Left colon (tissue), 2 donors: ENCODE measurements at regions not wholly inside any gene's neighbourhood (a gene's known extent, or its start where the extent isn't known, plus 50 kb on each side); places are given as distances from the start of the nearest gene placed in this dataset.

ENCODE experiments used
- ATAC-seq: fragments of 200-7000 bp; cut with Tn5 transposase; one replicate; pipeline ENCODE4 v1.9.1; 2020; ENCODE audit warnings: mild to moderate bottlenecking, moderate library complexity
- DNase-seq, 2 donors: peaks; one replicate each; pipeline ENCODE4 v3.0.0-alpha.2; 2020
- intact Hi-C, 2 donors: fragments of 100-400 bp; cut with DNase I in 1 of 2; cut with micrococcal nuclease in 1 of 2; formaldehyde crosslinking; loops; one replicate each; pipeline versions ENCODE4 v1.11.2 to v1.14.0; 2022; cut with DNase I, micrococcal nuclease
- donor health status: DM: no; HTN: no; CAD: no.
- donor health status: DM: yes; HTN: yes; CAD: no.

DNA sequence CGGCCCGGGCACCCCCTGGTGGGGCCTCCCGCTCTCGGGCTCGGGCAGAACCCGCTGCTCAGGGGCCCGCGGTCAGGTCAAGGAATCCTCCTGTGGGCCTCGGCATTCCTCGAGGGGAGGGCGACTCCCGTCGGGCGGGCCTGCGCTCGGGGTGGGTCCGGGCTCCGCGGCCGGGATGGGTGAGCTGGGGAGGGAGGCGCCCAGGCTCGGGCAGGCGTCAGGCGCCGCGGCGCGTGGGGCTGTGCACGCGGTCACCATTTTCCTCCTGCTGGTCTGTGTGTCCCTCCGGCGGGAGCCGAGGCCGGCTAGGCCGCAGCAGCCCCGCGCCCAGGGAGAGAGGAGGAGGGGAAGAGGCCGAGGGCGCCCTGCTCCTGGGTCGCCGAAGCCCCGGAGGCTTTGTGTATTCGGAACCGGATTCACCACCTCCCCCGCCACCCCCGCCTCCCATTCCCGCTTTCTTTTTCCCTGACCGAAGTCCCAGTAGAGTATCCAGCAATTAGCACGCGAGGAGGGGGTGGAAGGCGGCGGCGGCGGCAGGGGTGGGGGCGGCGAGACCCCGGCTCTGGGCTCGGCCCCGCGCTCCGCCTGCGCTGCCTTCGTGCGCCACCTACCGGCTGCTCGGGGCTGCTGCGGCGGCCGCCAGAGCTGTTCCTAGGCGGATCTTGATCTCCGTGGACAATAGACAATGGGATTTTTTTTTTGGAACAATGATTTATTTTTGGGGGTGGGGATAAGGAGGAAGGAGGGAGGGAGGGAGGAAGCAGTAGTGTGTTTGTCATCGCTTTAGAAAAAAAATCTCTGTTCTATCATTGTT is 99.0 kb upstream of the MAML3 start:
- intact Hi-C loops: loop anchor here (5.0 to 10.0 kb wide), 6 partner anchors 96 to 588 kb away; partner anchors contain the start of genes MAML3 (in 1 of the 2) and MGST2 (in 1 of the 2)
- peak; percentile 72 to 80 for DNase-seq
- peak; percentile 88 for ATAC-seq

DNA sequence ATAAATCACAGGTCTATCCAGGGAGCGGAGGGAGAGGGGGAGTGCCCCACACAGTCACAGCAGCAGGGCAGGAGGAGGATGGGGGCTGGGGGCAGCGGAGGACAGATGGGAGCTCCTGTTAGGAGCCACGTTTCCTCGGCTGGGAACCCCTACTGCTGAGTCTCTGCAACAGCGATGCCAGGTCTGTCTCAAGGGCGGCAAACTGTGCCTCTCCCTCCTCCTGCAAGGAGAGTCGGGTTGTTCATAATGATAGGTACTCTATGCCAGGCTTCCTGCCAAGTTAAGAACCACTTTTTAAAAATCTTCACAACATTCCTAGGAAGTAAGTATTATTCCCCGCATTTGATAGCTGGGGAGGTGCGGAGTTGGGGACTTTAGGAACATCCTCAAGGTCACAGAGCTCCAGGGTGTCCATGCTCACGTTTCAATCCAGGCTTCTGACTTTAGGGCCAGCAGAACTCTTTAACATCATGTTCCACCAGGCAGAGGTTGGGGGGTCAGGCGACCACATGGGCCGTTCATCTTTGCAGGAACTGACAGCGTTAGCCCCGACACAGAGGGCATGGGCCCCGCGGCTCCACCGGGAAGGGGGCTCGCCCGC is 98.3 kb upstream of the MAML3 start:
- intact Hi-C loops: loop anchor here (5.0 to 10.0 kb wide), 6 partner anchors 95 to 587 kb away; partner anchors contain the start of genes MAML3 (in 1 of the 2) and MGST2 (in 1 of the 2)
- ATAC-seq (peak; percentile 65), DNase-seq (peak; percentile 57 to 59)

DNA sequence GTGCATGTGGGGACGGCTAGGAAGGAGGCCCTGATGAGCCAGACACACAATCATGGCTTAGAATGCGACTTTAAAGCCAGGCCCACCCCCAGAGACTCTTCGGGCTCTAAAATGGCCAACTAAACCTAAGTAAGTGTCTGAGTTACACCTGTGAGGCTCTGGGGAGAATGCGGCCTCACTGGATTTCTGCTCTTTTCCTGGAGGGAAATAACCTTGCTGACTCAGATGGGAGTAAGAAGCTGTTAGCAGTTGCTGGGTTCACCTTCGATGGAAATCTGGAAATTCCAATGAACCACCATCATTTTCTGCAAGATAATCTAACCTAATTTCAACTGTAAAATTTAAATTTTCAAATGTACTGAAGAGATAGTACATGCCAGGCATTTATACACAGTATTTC is 97.6 kb upstream of the MAML3 start:
- no peak for ATAC-seq
- intact Hi-C loops: loop anchor here (5.0 to 10.0 kb wide), 6 partner anchors 94 to 587 kb away; partner anchors contain the start of genes MAML3 (in 1 of the 2) and MGST2 (in 1 of the 2)

DNA sequence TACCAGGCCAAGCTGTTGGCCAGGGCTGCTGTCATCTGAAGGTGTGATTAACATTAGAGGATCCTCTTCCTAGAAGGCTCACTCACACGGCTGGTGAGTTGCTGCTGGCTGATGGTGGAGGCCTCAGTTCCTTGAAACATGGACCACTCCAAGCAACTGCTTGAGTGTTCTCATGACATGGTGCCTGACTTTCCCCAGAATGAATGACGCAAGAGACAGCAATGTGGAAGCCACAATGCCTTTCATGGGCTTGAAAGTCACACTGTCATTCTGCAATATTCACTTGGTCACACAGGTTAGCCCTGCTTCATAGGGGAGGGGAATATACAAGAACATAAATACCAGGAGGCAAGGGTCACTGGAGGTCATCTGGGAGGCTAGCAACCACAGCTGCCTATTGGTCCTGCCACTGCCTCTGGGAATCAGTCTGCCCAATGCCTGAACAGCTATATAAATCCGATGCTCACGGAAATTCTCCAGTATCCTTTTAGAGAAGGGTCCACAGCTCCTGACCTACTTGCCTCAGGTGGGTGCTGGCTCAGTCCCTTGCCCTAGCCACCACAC is 97.1 kb upstream of the MAML3 start:
- DNase-seq (no peak), ATAC-seq (no peak)
- intact Hi-C loops: loop anchor here (5.0 to 10.0 kb wide), 6 partner anchors 94 to 586 kb away; partner anchors contain the start of genes MAML3 (in 1 of the 2) and MGST2 (in 1 of the 2)

More for the DNA sequence above, 97.6 kb upstream of the MAML3 start:
- no peak for DNase-seq

DNA sequence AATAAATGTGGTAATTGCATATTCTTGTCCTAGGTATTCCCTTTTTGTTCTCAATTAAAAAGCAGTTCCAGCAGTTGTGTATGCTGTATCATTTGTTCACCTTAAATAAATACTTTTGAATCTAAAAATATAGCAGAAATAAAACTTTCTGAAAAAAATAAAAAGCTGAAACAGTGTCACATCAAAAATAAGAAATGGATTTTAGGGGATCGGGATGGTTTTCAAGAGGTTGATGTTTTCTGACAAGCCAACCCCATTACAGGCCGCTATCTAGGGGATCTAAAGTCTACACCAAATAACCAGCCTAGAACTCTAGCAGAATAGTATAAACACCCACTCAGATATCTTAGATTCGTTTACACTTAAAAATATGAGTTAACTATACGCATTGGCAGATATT is 95.4 kb upstream of the MAML3 start:
- no peak for DNase-seq
- intact Hi-C loops: no loop called here
- no peak for ATAC-seq

DNA sequence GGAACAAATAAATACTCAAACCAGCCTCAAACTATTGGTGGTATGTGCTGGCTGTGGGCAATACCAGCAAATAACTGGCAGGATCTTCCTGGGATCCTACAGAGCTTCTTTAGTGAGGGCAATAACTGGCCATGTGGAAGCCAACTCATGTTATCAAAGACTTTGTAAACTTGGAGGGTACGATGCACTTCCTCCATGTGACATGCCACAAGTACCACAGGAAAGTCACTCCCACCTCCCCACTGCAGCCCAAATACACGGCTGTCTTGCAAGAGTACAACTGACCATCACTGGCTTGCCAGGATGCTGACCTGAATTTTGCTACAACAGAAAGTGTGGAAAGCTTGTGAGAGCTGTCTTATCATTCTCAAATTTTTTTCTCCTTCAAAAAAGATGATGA is 93.3 kb upstream of the MAML3 start:
- no peak for ATAC-seq
- intact Hi-C loops: no loop called here
- no peak for DNase-seq

DNA sequence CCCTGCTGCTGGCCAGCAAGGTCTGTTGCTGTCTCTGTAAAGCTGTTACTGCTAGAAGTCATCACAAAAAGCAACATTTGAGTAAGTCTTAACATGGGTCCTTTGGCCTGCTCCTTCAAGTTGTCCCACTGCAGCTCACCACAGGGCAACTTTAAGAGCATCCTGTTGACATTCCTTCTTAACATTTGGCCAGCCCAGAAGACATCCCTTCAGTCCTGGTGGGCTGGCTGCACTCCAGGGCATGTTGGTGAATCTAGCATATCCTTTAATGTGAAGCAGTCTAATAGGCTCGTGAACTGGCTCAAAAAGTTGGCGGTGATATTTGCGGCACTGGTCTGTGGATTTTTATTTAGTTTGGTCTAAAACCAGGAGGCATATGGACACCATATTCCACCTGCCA is 92.2 kb upstream of the MAML3 start:
- DNase-seq (no peak), ATAC-seq (no peak)
- intact Hi-C loops: no loop called here

DNA sequence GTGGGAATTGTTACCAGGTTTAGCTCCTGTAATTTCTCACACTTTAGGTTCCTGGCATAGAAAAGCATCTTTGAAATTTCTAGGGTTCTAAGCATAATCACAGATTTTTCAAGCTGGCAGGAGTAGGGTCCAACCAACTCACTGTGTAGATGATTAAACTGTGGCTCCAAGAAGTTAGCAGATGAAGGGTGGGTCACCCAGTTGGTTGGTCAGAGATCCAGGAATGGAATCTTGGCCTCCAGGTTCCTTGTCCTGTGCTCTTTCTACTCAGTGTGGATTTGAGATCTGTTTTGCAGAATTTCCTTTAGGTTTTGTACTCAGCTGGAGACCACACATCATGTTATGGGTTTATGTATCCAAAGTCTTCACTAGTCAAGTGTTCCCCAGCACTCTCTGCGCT is 90.3 kb upstream of the MAML3 start:
- peak; percentile 49 for ATAC-seq
- DNase-seq: no peak
- intact Hi-C loops: loop anchor here in 1 of 2 donors (5.0 kb wide), 1 partner anchor 92 kb away; the partner anchor contains the start of gene MAML3

DNA sequence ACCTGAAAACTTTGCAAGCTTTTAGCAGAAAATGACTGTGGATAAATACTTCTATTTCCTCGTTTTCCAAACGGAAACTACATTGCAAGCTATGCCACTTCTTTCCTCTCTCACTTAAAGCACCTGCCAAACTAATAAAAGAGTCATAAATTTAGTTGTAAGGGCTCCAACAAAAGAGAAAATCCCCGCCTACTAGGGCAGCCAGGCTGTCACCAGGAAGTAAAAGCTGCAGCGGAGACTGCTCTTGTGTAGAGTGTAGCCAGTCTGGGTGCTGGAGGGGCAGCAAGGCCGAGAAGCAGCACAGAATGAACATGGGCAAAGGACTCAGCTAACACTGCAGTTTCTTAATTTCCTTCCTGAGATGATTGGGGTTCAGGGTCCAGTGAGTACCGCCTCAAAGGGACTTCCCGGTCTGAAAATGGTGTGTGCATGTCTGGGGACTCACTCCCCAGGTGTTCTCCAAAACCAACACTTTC is 89.3 kb upstream of the MAML3 start:
- ATAC-seq (peak; percentile 88), DNase-seq (peak; percentile 75 to 81)
- intact Hi-C loops: loop anchor here in 1 of 2 donors (5.0 kb wide), 1 partner anchor 91 kb away; the partner anchor contains the start of gene MAML3

DNA sequence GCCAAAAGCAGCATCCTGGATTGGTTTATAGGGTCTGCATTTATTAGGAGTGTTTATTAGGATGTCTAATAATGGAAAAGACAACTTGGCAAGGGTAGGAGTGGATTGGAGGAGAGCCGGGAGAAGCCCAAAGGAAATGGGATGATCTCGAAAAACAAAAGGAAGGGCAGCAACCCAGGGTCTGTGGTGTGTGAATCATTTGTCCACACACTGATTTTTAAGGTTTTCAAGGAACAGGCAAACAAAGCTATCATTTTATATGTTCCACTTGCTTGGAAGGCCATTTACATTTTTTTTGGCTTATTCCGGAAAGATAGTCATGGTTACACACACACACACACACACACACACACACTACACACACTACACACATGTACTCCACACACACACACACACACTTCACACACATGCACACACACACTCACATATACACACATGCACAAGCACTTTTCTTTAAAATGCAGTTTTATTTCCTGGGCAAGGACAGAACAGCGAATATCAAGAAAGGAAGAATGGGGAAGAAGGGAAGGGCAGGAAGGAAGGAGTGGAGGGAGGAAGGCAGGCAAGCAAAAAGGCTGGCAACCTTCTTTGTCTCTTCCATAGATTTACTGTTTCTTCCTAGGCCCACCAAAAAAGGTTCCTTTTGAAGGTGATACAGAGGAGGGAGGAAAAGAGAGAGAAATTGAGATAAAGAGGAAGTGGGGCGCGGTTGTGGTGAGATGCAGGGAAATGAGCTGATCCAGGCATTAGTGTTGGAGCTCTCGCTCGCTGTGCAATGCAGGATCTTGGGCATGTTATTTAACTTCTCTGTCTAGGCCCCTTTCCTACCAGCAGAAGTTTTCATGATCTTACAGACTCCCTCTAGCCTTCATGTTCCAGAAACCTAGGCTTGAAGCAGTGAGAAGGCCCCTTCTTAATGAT is 88.6 kb upstream of the MAML3 start:
- intact Hi-C loops: loop anchor here in 1 of 2 donors (5.0 kb wide), 1 partner anchor 90 kb away; the partner anchor contains the start of gene MAML3
- peak; percentile 35 for ATAC-seq
- peak in 1 of 2 donors; percentile 58 for DNase-seq

DNA sequence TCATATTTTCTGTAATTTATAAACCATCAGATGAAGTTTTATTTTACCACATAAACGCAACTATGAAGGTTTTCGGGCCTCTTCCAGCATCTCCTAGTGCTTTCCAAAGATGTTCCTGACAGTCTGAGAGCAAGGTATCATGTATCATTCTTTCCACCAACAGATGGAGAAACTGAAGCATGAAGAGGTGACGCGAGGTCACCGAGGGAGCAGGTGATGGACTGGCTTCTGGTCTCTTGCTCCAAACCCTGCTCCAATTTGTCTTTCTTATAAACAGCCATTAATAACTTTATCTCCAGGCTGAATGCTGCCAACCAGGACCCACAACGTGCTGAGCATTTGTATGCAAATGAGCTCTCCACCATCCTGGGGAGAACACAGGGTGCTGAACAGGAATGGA is 86.3 kb upstream of the MAML3 start:
- ATAC-seq (no peak), DNase-seq (no peak)
- intact Hi-C loops: loop anchor here in 1 of 2 donors (5.0 kb wide), 1 partner anchor 88 kb away; the partner anchor contains the start of gene MAML3

DNA sequence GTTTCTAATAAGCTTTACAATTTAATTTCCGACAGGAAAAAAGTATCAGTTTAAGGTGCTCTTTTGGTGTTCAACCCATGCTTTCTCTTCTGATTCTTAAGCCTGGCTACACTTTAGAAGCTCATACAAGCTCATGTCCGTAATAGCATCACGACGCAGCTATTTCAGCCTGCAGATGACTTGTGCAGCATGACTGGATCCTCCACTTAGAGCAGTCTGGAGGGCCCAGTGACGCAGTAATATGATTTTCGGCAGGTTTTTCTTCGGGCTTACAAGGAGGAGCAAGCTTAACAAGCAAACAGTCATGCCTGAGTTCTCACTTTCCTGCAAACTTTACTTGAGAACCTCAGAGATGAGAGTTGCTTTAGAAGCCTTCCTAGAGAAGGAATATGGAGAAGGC is 85.3 kb upstream of the MAML3 start:
- intact Hi-C loops: no loop called here
- no peak for ATAC-seq
- DNase-seq: no peak

DNA sequence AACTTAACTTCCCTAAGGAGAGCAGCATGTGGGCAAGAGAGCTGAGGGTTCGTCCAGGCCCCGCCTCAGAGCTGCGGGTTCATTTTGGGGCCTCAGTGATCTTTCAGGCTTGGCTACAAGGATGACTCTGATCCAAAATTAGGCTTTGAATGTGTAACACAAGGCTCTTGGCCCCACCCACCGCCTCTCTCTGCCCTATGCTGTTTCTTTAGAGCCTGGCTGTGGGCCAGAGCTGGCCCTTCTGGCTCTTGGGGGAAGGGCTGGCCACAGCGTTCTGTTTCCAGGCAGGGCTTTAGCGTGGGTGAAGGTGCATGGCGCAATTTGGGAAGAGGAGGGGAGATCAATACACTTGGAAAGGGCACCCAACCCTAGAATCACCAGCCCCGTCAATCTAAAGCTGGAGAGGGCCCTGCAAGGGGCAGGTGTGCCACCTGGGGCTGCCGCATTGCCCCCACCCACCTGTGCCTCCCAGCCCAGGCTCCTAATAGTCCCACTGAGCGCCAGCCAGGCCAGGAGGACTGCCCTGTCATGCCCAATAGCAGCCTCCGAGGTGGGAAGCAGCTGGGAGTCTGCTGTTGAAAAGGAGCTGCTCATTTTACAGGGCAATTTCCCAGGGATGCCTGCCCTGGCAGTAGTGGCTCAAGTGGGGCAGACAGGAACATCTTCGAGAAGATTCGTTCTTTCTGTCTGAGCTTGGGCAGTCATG is 84.5 kb upstream of the MAML3 start:
- ATAC-seq (peak; percentile 67), DNase-seq (peak; percentile 92)
- intact Hi-C loops: no loop called here

DNA sequence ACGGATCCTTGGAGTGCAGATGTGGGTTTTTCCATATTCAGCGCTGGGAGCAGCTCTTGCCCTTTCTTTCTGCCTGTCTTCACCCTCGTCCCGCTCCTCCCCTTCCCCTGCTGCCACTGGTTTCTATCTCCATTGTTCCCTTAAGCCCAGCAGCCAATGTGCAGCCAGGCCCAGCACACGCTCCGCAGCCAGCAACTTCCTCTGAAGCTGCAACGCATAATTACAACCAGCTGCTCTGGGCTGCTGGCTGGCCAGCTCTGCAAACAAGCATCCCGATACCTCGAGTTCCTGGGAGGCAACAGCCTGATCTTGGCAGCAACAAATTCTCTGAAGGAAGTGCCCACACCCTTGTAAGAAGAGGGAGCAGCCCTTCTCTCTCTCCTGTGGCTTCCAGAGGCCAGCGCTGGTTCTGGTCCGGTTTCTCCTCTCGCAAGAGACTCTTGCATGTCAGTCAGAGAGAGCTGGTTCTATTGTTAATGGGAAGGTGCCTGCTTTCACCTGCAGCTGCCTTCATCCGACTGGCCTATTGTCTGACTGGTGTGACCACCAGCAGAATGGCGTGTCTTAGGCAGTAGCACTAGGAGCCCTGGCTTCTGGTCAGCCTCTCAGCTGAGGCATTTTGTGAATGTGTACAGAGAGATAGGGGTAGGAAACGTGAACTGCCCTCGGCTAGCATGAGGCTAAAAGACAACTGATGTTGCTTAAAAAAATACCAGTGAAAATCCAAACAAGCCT is 83.8 kb upstream of the MAML3 start:
- ATAC-seq (peak; percentile 84), DNase-seq (peak; percentile 72 to 90)
- intact Hi-C loops: no loop called here

DNA sequence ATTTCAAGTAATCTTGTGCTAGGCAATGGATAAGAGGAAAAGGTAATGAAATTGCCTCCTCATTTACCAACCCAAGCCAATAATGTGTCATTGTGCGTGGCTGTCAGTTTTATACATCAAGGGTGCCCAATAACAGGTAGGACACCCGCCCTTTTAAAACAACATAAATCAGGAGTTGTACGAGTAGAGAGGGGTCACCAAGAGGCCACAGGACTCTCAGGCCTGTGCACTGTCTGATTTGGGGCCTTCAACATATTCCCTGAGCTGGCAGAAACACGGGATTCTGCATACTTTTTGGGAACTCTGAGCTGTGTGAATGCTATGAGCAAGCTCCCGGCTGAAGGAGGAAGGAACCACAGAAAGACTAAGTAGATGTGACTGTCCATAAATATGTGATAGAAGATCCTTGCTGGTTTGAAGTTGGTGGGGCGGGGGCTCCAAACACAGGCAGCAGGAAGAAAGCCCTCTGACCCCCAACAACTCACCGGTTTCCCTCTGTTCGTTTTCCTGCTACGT is 82.7 kb upstream of the MAML3 start:
- ATAC-seq: peak; percentile 17
- intact Hi-C loops: no loop called here
- no peak for DNase-seq

DNA sequence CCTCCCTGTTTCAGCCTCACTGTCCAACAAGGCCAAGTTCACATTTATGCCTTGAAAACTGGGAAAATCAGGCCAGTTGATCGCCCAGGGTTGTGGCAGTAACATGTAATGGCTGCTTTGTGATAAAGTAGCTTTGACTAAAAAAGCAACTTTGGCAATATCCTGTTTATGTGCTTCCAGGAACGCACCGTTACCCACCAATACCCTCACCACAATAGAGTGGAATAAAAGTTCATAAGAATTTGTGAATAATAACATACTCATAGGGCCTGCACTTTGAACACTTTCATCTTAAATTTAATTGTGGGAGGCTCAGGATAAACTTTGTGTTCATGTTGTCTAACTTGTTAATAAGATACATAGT is 80.7 kb upstream of the MAML3 start:
- ATAC-seq (no peak), DNase-seq (no peak)
- intact Hi-C loops: no loop called here
